Glutamatergic neuron (in vitro differentiated cells): ENCODE measurements at regions not wholly inside any gene's neighbourhood (a gene's known extent, or its start where the extent isn't known, plus 50 kb on each side); places are given as distances from the start of the nearest gene placed in this dataset.

Experiments used
- DNase-seq: peaks from one replicate; pipeline ENCODE4 v3.0.0; 2022
- H3K27ac Mint-ChIP-seq: one replicate; pipeline ENCODE4 v1.8.0; 2020; ENCODE audit warnings: mild to moderate bottlenecking, mixed read lengths, inconsistent platforms; ENCODE audit not compliant: unreplicated experiment
- H3K27me3 Mint-ChIP-seq: one replicate; pipeline ENCODE4 v1.8.0; 2020; ENCODE audit warnings: mild to moderate bottlenecking, moderate library complexity, mixed read lengths, inconsistent platforms; ENCODE audit not compliant: unreplicated experiment
- H3K36me3 Mint-ChIP-seq: one replicate; pipeline ENCODE4 v1.8.0; 2020; ENCODE audit warnings: mild to moderate bottlenecking, mixed read lengths, inconsistent platforms; ENCODE audit not compliant: unreplicated experiment
- H3K4me1 Mint-ChIP-seq: one replicate; pipeline ENCODE4 v1.8.0; 2020; ENCODE audit warnings: mild to moderate bottlenecking, low read depth, mixed read lengths, inconsistent platforms; ENCODE audit not compliant: unreplicated experiment
- H3K4me3 Mint-ChIP-seq: one replicate; pipeline ENCODE4 v1.8.0; 2020; ENCODE audit warnings: mild to moderate bottlenecking, mixed read lengths, inconsistent platforms; ENCODE audit not compliant: unreplicated experiment
- H3K9me3 Mint-ChIP-seq: one replicate; pipeline ENCODE4 v1.8.0; 2020; ENCODE audit warnings: mild to moderate bottlenecking, moderate library complexity, mixed read lengths, inconsistent platforms; ENCODE audit not compliant: unreplicated experiment
- CTCF ChIP-seq: fragments of 200-600 bp; sonication (generic); IDR thresholded peaks from one replicate; pipeline ENCODE4 v1.5.0; 2021; ENCODE audit not compliant: partially characterized antibody, unreplicated experiment

- no peaks in the 10 kb centered on the region for H3K36me3 Mint-ChIP-seq
- H3K9me3 Mint-ChIP-seq, result no peaks in the 10 kb centered on the region
- H3K27ac Mint-ChIP-seq, result no peak overlapping the region
- TF ChIP-seq CTCF, result no peak
- DNase-seq, result no peak
- H3K4me3 Mint-ChIP-seq, result no peak overlapping the region
- H3K4me1 Mint-ChIP-seq, result peaks cover 2% of the 10 kb centered on the region
- H3K27me3 Mint-ChIP-seq, result peaks cover 1% of the 10 kb centered on the region
Measured at GRCh38 chr9:78573669-78574068, 276.7 kb downstream of the PSAT1 start.

- Mint-ChIP-seq H3K9me3 (no peaks in the 10 kb centered on the region), H3K36me3 (no peaks in the 10 kb centered on the region), H3K4me3 (no peak overlapping the region), H3K27ac (no peak overlapping the region), H3K27me3 (peaks cover 1% of the 10 kb centered on the region), H3K4me1 (peaks cover 2% of the 10 kb centered on the region)
- TF ChIP-seq CTCF, result no peak
- no peak for DNase-seq
Measured at GRCh38 chr9:78574354-78575045, 277.6 kb downstream of the PSAT1 start.

- no peak for DNase-seq
- Mint-ChIP-seq H3K36me3 (no peaks in the 10 kb centered on the region), H3K4me1 (peaks cover 2% of the 10 kb centered on the region), H3K9me3 (no peaks in the 10 kb centered on the region), H3K4me3 (no peak overlapping the region), H3K27me3 (peaks cover 1% of the 10 kb centered on the region), H3K27ac (no peak overlapping the region)
- no peak for TF ChIP-seq CTCF
Measured at GRCh38 chr9:78575081-78575480, 278.2 kb downstream of the PSAT1 start.

GRCh38 chr9:78575771-78576170, 278.8 kb downstream of the PSAT1 start:
- peaks cover 2% of the 10 kb centered on the region for H3K4me1 Mint-ChIP-seq

More at GRCh38 chr9:78575771-78576170, 278.8 kb downstream of the PSAT1 start:
- no peaks in the 10 kb centered on the region for H3K9me3 Mint-ChIP-seq
- no peak overlapping the region for H3K4me3 Mint-ChIP-seq
- TF ChIP-seq CTCF, result no peak
- H3K27ac Mint-ChIP-seq, result no peak overlapping the region
- H3K36me3 Mint-ChIP-seq, result no peaks in the 10 kb centered on the region
- peaks cover 1% of the 10 kb centered on the region for H3K27me3 Mint-ChIP-seq
- DNase-seq, result no peak
